IPS-NIHi7 (cell line): ENCODE measurements at regions not wholly inside any gene's neighbourhood (a gene's known extent, or its start where the extent isn't known, plus 50 kb on each side); places are given as distances from the start of the nearest gene placed in this dataset.
A peak's percentile ranks its signal among the peaks of the same experiment; 100 is the strongest.

Experiments used
- DNase-seq: peaks from one replicate; pipeline ENCODE4 v3.0.0; 2012; ENCODE audit warnings: mixed read lengths; ENCODE audit errors: extremely low spot score

DNA sequence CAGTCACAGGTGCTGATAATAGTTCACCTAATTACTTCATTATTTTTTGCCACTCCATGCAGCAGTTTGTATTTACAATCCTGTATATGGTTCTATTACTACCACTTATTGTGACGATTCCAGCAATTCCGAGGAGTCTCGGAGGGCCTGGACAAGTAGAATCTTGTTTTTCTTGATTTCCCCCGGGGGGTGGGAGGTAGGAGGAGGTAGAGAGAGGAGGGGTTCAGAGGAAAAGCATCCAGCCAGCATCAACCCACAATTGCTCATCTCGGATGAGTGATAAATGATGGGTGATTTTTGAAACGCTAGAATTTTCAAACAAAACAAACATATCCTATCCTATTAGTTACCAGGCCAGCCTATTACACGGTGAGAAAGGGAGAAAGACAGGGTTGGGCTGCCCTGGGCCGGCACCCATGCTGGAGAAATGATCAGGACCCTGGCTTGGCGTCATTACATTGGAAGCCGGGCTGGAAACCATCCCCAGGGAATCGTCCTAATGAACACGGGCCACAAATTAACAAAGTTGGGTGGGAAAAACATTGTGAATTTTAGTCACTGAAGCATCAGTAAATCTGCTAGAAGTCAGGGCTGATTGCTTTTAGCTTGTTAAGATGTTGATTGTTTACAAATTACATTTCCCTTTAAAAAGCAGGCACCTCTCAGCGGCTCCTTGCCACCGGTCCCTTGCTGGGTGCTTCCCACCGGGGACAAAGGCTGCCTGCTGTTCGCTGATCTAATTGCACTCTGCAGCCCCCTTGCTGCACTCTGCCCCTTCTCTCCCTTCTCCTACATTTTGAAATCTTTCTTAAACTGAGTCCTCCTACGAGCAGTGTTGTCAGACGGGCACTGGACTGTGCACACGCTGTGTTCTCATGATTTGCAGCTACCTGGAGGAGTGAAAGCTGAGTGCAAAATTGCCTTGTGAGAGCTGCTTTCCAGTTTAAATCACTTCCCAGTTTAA is 95.5 kb downstream of the FAM204A start:
- DNase-seq: peak; percentile 34

DNA sequence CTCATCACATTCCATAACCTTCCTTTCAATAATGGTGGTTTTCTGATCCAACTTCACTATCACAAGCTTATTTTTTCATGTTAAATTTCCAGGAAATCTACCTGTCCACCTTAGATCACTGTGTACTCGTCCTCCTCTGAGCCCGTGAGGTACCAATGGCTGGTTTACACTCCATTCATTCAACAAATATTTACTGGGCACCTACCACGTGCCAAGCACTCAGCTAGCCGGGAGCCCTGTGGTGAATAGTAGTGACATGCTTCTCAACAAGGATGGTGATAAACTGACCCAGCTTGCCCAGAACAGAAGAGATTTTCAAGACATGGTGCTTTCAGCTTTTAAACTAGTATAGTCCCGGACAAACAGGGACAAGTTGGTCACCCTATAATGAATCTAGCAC is 98.2 kb downstream of the FAM204A start:
- DNase-seq: no peak

DNA sequence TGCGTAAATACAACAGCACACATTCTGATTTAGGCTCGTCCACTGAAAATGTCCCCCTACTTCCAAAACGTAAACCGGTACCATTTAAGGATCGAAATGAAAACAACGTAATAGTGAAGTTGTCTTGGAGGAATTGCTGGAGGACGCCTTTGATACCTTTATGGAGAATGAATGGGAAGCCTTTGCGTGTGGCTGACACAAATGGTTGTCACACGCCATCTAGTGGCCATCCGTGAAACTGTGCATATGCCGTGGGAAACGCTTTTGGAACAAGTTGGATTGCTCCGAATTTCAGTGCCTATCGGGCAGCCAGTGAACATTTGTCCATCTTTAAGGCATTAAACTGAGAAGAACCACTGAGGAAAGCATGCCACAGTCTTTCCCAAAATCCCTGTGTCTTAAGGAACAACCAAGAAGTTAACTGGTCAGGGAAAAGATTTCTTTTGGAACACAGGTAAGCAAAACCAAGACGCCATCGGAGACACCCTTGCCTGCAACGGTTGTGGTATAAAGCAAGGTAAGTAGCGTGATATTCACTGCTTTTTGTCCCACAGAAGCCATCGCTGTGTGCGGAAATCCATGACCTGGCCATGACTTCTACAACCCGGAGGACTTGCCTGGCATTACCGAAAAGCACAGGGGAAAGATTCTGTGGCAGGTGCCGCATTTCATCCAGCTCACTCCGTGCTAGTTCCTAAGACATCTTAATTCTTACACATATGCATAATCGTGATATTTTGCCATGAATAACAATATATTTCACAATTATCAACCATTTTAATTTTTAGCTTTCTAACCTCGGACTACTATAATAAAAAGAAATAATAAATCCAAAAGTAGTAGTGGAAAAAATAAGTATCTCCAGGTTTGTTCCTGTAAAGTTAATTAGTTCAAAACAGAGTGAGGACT is 100.6 kb downstream of the FAM204A start:
- peak; percentile 70 for DNase-seq

DNA sequence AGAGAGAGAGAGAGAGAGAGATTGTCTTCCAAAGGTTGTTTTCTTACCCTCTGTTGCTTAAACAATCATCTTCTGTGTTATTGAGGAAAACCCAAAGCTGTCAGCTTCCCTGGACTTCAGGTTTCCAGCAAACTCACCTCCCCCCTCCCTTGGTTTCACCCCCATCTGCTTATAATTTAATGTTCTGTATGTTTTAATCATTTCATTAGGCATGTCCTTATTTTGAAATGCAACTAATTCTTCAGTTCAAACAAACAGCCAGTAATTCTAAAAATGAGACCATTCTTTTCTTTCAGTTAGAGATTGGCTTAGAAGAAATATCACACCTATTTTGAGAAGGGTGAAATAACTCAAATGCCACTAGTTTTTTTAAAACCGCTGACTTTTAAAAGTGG is 102.9 kb downstream of the FAM204A start:
- DNase-seq: no peak

DNA sequence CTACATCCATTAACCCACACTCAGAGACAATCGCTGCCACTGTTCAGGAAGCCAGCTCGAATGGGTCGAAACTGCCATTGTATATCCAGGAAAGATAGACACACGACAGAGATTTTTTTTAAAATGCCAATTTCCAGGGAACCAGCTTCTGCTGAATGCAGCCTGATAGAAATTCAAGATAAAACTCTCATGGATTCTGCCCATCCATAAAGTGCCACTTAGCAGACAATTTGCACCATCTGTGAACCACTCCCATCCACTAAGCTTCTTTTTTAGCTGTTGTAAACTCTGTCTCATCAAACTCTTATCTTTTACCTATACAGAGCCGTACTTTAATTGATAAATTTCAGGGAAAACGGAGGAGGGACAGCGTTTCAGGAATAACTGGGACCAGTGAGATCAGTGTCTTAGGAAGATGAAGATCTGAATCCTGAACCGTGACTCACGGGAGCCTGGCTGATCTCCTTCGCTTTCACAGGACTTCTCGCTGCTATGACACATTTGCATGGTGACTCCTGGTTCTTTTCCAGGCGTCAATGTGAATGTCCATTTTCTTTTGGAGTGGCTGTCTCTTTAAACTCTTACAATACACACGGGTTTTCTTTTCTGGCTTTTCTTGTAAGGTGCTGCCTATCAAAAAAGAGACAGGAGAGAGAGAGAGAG is 103.4 kb downstream of the FAM204A start:
- DNase-seq: no peak

DNA sequence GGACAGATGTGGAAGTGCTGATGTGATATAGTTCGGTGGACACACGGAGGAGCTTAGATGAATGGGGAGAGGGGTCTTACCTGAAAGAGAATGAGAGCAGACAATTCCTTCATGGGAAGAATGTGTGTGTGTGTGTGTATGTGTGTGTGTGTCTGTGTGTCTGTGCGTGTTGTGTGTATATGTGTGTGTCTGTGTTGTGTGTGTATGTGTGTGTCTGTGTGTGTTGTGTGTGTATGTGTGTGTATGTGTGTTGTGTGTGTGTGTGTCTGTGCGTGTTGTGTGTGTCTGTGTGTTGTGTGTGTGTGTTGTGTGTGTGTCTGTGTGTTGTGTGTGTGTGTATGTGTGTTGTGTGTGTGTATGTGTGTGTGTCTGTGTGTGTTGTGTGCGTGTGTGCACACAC is 104.2 kb downstream of the FAM204A start:
- DNase-seq: no peak

DNA sequence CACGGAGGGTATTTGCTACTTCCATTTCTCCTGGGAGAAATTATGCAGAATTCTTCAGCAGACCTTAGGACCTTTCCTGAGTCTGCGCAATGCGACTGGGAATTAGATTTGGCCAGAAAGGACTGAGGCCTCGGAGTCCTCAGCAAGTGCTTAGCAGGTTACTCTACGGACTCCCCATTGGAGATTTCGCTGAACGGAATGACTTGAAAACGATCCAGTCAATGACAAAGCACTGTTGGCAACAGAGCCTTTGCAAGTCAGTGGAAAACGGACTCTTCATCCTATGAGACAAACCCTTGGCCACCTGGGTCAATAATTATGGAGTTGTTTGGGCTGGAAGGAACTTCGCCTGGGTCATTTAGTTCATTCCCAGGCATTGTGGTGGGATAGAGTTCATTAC is 107.4 kb downstream of the FAM204A start:
- DNase-seq: no peak

DNA sequence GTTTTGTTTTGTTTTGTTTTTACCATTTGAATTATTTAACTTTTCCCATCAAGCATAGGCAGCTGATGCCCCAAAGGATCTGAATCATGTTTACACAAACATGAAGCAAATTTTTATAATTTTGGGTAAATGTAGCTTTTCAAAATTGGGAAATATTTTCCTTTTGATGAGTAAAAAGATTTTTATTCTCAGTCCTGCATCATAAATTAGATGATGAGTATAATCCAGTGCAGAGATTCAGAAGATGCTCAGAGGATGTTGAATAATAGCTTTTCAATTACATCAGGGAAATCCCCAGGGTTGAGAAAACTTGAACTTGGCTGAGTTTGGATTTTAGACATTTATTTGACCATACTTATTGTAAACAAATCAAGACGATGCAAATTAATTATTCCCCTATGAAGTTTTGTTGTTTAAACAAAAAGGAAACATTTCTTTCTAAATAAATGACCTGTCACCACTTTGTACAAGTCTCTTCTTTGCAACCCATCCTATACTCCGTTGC is 121.7 kb downstream of the FAM204A start:
- no peak for DNase-seq

DNA sequence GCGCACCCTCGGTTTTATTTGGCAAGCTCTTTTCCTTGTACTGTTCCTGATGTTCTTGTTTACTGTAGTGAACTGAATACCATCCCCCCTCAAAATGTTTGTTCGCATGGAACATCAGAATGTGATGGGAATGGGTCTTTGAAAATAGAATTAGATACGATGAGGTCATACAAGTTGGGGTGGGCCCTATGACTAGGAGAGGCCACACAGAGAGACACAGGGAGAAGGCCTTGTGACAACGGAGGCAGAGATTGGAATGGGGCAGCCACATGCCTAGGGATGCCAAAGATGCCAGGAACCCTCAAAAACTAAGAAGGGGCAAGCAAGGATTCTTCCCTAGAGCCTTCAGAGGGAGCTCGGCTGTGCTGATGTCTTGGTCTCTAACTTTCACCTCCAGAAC is 123.6 kb downstream of the FAM204A start:
- DNase-seq: no peak

DNA sequence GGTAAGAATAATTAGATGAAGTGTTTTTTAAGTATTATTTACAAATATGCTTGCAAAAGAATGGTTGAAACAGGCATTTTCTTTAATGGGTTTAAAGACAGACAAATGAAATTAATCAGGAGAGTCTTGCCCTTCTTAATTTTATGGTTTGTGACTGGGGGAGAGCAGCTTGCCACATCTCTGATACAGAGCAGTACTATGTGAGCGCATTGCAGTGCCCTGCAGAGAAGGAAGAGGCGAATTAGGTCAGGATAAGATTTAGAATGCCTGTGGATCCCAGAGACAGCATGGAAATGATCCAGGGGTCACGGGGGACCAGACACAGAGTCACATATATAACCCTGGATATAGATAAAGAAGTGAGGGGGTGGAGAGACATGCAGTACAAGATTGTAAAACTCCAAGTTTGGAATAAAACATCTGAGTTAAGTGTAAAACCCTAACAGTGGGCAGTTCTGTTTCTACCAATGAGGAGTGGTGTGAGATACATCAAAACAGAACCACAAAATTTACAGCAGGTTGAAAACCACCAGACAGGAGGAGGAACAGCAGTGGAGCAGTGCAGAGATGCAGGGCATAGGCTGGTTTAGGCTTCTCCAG is 125.5 kb downstream of the FAM204A start:
- DNase-seq: no peak

DNA sequence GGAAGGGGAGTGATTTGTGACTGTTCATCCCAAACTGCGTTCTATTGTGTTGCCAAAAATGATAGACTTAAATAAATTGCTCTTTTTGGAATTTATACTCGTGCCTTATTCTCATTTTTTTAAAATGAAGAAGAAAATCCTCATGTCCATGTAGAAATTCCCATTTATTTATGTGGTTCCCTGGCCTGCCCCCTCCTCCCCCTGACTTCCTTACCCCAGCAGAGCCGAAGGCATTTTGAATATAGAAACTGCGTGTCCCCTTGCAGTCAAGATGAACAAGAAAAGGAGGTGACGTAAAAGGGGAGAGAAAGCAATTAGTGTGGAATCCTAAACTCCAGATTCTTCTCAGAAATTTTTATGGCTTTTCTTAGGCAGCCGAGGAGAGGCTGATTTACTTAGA is 126.1 kb downstream of the FAM204A start:
- no peak for DNase-seq

DNA sequence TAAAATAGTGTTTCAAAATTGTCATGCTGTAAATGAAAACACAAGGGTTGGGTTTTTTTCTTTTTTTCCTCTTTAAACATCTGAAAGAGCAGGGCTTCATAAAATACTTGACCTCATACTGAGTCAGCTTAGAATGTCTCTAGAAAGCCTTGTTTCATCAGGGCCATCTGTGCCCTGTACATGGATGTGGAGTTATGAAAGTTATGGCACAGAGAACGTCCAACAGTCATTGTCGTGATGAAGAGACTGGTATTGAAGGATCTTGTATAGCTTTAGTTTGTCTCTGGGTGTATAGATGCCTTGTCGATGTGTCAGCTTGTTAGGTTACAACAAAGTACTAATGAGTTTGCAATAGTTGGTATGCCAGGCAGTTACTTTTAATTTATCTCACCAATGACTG is 127.3 kb downstream of the FAM204A start:
- DNase-seq: no peak

DNA sequence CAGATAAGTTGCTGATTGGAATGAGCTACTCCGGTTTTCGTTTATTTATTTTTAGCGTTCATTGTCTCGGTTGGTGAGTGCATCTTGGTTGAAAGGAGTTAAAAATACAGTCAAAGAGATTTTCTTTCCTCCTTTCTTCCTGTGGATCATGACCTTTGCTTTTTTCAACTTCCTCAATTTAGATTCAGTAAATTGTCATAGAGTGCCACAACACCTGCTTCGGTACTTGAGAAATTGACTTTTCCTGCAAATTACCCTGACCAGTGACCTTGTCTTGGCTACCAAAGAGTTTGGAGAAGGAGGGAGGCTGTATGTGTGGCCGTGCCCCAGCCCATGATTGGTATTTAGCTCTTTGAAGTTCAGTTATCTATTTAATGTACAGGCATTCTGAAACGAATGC is 128.7 kb downstream of the FAM204A start:
- no peak for DNase-seq

DNA sequence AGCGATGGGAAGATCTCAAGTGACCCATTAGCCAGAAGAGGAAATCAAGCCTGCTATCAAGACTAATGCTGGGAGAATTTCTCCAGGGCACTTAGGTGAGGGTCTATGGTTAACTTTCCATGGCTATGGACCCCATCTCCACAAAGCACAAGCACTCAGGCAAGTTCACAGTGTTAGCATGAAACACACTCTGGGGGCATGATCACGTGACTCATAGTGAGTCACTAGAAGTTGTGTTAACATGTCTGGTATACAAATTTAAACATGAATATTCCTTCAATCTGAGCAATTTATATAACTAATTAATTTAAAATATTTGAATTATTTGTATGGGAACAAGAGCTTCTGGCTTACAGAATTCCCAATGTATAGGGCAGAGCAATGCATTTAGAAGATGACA is 131.8 kb downstream of the FAM204A start:
- no peak for DNase-seq

DNA sequence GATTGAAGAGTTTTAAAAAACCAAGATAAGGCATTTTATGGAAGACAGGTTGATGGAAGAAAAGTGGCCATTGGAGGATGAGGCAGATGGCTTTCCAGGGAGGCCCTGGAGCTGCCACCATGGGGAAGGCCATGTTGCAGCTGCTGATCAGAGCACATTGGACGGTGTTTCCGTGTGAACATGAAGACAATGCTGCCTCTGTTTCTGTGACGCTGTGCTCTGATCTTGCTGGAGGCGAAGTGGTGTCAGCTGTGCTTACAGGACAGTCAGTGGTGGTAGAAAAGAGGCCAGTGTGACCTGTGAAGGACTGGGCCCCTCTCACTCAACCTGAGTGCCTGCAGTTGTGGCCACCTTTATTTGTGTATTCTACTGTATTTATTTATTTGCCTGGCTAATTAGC is 132.9 kb downstream of the FAM204A start:
- DNase-seq: no peak

DNA sequence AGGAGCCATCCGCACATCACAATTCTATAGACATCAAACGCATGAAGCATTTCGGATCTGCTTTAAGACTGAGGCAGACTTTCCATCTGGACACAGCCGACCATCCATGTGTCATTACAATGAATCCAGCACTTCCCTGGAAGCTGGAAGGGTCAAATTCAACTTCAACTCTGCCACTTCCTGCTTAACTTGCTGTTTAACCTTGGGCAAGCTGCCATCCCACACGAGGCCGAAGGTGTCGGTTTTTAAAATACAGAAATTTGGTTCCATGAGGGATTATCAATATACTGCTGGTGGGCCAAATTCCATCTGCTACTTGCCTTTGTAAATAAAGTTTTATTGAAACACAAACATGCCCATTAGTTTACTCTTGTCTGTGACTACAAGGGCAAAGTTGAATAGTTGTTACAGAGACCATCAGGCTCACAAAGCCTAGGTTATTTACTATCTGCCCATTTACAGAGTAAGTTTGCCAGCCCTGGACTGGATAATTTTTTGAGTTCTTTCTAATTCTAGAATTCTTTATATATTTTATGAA is 134.6 kb downstream of the FAM204A start:
- no peak for DNase-seq

DNA sequence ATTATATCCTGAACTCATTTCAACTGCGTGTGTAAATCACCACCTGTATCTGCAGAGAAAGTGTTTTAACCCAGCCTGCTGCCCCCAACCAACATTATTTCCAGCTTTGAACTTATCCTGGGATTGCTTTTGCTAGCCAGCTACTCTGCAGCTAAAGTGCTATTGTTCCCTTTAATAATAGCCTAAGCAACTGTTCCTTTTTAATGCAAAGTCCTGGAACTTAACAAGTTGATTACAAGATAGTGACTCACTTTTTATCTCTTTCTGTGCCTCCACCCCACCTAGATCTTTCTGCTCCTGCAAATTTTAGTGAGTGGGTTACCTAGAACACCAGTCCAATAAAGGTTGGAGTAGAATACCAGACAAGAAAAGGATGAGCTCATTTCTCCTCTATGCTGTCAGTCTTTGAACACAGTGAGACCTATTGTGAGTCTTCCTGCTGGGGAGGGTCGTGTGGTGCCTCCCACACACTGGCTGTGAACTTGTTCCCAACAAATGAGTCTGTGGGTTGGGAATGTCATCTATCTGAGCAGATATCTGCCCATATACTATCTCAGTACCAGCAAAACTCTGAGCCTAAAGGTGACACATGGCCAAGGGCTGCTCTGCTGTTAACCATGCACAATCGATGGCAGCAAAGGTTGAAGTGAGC is 137.7 kb downstream of the FAM204A start:
- no peak for DNase-seq

DNA sequence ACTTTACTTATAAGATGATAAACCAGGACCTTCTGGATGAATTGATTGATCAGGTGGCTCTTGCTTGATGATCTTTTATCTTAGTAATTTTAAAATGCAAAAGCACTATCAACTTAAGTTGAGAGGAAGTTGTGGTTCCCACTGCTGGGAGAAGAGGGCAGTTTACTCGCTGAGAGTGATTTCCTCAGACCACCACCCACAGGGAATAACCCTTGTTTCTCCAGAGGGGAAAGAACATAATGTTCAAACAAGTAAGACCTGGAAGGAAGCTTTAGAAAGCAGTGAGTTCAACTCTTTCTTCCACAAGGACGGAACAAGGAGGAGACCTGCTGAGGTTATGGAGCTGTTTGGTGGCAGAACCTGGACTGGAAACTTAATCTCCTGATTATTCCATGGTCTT is 138.7 kb downstream of the FAM204A start:
- no peak for DNase-seq

DNA sequence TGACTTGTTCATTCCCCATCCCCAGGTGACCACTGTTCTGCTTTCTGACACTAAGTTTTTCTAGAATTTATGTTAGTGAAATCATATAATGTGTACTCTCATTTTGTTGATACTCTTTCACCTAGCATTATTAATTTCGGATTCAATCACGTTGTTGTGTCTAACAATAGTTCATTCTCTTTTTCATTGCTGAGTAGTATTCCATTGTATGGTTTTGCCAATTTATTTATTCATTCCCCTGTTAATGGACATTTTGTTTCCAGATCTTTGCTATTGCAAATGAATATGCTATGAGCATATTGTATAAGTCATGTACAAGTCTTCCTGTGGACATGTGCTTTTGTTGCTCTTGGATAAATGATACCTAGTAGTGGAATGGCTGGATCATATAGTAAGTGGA is 146.4 kb downstream of the FAM204A start:
- no peak for DNase-seq

DNA sequence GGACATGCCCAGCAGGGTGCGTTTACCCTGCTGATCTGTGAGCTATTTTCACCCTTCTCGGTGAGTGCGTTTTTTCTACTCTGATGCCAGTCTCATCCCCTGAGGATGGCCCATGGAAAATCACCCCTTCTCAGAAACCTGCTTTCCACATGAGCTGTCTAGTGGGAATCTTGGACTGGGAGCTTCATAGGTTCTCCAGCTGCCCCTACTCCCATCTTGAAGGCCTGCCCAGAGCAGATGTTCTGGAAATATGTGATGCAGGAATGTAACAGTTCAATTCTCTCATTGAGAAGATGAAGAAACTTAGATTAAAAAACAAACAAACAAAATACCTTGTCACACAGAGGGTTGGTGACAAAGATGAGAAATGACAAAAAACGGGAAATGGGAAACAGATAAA is 146.9 kb upstream of the RAB11FIP2 start:
- DNase-seq: no peak

DNA sequence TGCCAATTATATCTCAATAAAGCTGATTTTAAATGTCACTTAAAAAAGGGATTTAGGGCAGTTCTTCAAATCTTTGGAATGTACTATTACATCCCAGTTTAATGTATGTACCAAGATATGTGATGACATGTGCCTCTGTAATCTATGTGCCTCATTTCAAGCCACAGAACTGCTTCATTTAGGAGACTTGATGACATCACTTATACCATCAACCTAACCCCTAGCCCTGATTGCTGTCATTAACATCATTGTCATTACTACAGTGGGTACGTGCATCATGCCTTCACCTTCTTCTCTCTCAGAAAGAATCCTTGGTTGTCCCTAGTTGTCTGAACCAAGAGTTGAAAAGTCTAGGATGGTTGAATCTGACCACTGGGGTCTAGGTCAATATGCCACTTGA is 134.3 kb upstream of the RAB11FIP2 start:
- no peak for DNase-seq
